Ovary (tissue), 3 donors: ENCODE measurements at regions not wholly inside any gene's neighbourhood (a gene's known extent, or its start where the extent isn't known, plus 50 kb on each side); places are given as distances from the start of the nearest gene placed in this dataset.
"Not testable (repeated sequence)": the region's sequence is repeated elsewhere in the genome, so short reads cannot be mapped to it uniquely, and the experiment has no call there.

Experiments
- CTCF ChIP-seq, 3 donors: fragments of 450-650 bp in 2 of 3; fragments of 200-600 bp in 1 of 3; IDR thresholded peaks; one replicate each; pipeline versions ENCODE4 v1.5.1 to v1.8.0; 2016 to 2022; ENCODE audit warnings: antibody characterized with exemption in 3 of 3, mild to moderate bottlenecking in 1 of 3
- EP300 ChIP-seq: sonication (generic); formaldehyde crosslinking; IDR thresholded peaks from one replicate; pipeline ENCODE4 v1.6.1; 2017; ENCODE audit warnings: antibody characterized with exemption
- donor health status: DM: no; HTN: no; CAD: no.

GRCh38 chr2:44106509-44106908 lies 62.2 kb upstream of the PPM1B start:
- not testable (repeated sequence) for TF ChIP-seq CTCF (IDR thresholded peaks at IDR 0.05); EP300
